ENCODE measurements at regions not wholly inside any gene's neighbourhood (a gene's known extent, or its start where the extent isn't known, plus 50 kb on each side); places are given as distances from the start of the nearest gene placed in this dataset.

- no peak for TF ChIP-seq CTCF (IDR thresholded peaks at IDR 0.05)
- TF ChIP-seq EP300 (IDR thresholded peaks at IDR 0.05) = no peak
- TF ChIP-seq POLR2A (IDR thresholded peaks at IDR 0.05) = no peak
These were observed 79.0 kb upstream of the SYT6 start for GRCh38 chr1:114232691-114233090.

Measured in sigmoid colon (tissue), 4 donors.